RWPE2 (cell line): ENCODE measurements at regions not wholly inside any gene's neighbourhood (a gene's known extent, or its start where the extent isn't known, plus 50 kb on each side); places are given as distances from the start of the nearest gene placed in this dataset.

Experiments used
- ATAC-seq: fragments of 200-7000 bp; cut with Tn5 transposase; 3 replicates; pipeline ENCODE4 v1.9.1; 2021; ENCODE audit warnings: low read depth
- DNase-seq: peaks from one replicate; pipeline ENCODE4 v3.0.0-alpha.2; 2020; ENCODE audit warnings: low spot score
- H3K27ac ChIP-seq: fragments of 450-650 bp; 2 replicates; pipeline ENCODE4 v1.5.1; 2017; ENCODE audit warnings: mild to moderate bottlenecking; ENCODE audit not compliant: poor library complexity, severe bottlenecking
- H3K27me3 ChIP-seq: fragments of 250-450 bp; sonication (Bioruptor Pico); 2 replicates; pipeline ENCODE4 v1.5.1; 2021; ENCODE audit warnings: mild to moderate bottlenecking, moderate library complexity; ENCODE audit not compliant: insufficient read depth, poor library complexity, severe bottlenecking
- H3K36me3 ChIP-seq: fragments of 250-450 bp; sonication (Bioruptor Pico); 2 replicates; pipeline ENCODE4 v1.5.1; 2020; ENCODE audit warnings: low read depth, mild to moderate bottlenecking, moderate library complexity
- H3K4me1 ChIP-seq: fragments of 250-450 bp; sonication (Bioruptor Pico); 2 replicates; pipeline ENCODE4 v1.5.1; 2021; ENCODE audit warnings: mild to moderate bottlenecking, moderate library complexity; ENCODE audit not compliant: insufficient read depth, poor library complexity, severe bottlenecking
- H3K4me3 ChIP-seq: fragments of 250-450 bp; sonication (Bioruptor Pico); 2 replicates; pipeline ENCODE4 v1.5.1; 2021; ENCODE audit warnings: mild to moderate bottlenecking, moderate library complexity; ENCODE audit not compliant: severe bottlenecking
- H3K9me3 ChIP-seq: fragments of 250-450 bp; sonication (Bioruptor Pico); 2 replicates; pipeline ENCODE4 v1.5.1; 2021; ENCODE audit warnings: mild to moderate bottlenecking, moderate library complexity; ENCODE audit not compliant: severe bottlenecking
- TF ChIP-seq, protein P1 (sequence below): fragments of 450-650 bp; IDR thresholded peaks from one replicate; pipeline ENCODE4 v1.5.1; 2017; ENCODE audit warnings: mild to moderate bottlenecking, moderate library complexity; ENCODE audit not compliant: poor library complexity, severe bottlenecking

DNA sequence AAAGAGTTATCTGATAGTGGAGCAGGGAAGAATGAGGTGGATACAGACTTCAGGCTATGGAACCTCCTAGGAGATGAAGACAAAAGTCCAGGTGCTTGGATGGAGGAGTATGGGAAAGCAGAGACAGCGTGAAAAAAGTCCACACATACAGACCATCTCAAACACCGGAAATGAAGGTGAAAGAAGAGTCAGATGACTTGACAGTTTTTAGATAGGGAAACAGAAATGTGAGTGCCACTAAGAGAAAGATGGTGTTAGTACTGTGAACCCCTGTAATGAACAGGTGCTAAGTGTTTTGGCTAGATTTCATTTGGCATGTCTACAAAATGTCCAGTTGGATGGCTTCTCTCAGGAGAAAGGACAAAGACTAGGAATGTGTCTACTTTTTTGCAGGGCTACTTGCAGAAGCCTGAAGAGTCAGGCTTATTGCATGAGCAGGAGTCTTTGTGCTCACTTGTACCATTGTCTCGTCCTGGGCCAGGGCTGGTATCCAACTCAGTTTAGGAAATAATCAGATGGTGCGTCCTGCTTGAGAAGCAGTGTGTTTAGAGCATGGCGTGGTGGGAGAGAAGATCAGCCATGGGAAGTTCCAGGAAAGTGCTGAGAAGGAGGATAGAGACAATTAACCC lies 90.6 kb upstream of the STARD4 start:
- no peak overlapping the region for H3K27ac ChIP-seq

DNA sequence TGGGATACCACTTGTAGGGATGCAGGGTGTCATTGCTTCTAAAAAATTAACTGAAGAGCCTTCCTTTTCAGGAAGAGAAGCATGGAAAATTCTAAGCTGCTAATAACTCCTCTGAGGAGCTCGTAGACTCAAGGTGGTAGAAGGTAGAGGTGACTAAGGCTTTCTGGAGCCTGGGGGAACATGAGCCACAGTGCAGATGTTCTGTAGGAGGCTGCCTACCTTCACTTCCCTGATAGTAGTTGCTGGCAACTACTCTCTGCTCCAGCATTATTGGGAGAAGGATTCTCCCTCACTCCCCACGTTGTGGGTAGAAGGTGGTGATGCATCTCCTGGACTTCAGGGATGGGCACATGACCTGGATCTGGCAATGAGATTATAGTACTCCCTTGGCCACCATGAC lies 86.7 kb upstream of the STARD4 start:
- no peaks in the 10 kb centered on the region for H3K27me3 ChIP-seq
- no peak overlapping the region for H3K27ac ChIP-seq
- no peaks in the 10 kb centered on the region for H3K36me3 ChIP-seq
- DNase-seq, result no peak
- no peak overlapping the region for H3K4me3 ChIP-seq
- no peaks in the 10 kb centered on the region for H3K9me3 ChIP-seq
- no peaks in the 10 kb centered on the region for H3K4me1 ChIP-seq
- no peak for ATAC-seq
- TF ChIP-seq, protein P1, sequence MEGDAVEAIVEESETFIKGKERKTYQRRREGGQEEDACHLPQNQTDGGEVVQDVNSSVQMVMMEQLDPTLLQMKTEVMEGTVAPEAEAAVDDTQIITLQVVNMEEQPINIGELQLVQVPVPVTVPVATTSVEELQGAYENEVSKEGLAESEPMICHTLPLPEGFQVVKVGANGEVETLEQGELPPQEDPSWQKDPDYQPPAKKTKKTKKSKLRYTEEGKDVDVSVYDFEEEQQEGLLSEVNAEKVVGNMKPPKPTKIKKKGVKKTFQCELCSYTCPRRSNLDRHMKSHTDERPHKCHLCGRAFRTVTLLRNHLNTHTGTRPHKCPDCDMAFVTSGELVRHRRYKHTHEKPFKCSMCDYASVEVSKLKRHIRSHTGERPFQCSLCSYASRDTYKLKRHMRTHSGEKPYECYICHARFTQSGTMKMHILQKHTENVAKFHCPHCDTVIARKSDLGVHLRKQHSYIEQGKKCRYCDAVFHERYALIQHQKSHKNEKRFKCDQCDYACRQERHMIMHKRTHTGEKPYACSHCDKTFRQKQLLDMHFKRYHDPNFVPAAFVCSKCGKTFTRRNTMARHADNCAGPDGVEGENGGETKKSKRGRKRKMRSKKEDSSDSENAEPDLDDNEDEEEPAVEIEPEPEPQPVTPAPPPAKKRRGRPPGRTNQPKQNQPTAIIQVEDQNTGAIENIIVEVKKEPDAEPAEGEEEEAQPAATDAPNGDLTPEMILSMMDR, result no peak

More for the DNA sequence above, 90.6 kb upstream of the STARD4 start:
- no peaks in the 10 kb centered on the region for H3K36me3 ChIP-seq
- ATAC-seq (no peak), DNase-seq (no peak)
- H3K27me3 ChIP-seq, result no peaks in the 10 kb centered on the region
- TF ChIP-seq, protein P1, result no peak
- no peaks in the 10 kb centered on the region for H3K4me1 ChIP-seq
- no peak overlapping the region for H3K4me3 ChIP-seq
- H3K9me3 ChIP-seq, result no peaks in the 10 kb centered on the region

DNA sequence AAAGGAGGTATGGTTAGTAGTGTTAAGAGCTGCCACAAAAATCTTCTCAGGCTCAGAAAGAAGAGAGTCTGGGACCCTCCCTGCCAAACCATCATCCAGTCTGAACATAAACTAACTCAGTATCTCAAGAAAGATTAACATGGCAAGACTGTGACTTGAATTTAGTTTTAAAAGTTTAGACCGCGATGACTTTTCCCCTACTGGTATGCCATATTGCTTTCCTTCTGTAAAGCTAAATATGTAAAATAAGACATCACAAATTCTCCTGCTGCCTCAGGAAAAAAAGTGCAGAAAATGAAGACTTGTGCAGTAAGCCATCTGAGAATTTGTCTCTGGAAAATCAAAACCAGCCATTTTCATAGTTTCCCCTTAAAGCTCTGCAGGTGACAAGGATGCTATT lies 85.2 kb upstream of the STARD4 start:
- Histone ChIP-seq H3K27ac (no peak overlapping the region), H3K36me3 (no peaks in the 10 kb centered on the region), H3K9me3 (no peaks in the 10 kb centered on the region), H3K4me1 (no peaks in the 10 kb centered on the region), H3K4me3 (no peak overlapping the region), H3K27me3 (no peaks in the 10 kb centered on the region)
- DNase-seq (no peak), ATAC-seq (no peak)
- TF ChIP-seq, protein P1, result no peak

DNA sequence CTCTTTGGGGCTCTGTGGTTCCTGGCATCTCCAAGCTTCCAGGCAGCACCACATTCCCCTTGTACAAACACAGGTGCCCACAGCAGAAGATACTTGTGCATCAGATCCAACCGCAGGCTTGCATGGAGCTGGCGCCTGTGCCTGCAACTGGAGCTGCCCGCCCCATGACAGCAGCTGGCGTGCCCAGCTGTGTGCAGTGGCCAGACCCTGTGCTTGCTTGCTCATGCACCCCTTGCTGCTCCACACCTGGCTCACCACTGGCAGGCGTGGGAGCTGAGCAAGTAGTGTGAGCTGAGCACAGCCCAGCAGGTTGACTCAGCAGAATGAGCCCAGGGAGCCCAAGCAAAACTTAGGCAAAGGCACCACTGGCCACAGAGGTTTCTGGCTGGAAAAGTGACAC lies 84.4 kb upstream of the STARD4 start:
- ATAC-seq, result peak; percentile 36; the same call in 2 of the 3 replicates
- H3K27me3 ChIP-seq, result no peaks in the 10 kb centered on the region
- H3K4me1 ChIP-seq, result no peaks in the 10 kb centered on the region
- no peak overlapping the region for H3K4me3 ChIP-seq
- peak; percentile 51 for DNase-seq
- no peaks in the 10 kb centered on the region for H3K9me3 ChIP-seq
- TF ChIP-seq, protein P1, result no peak
- H3K36me3 ChIP-seq, result no peaks in the 10 kb centered on the region
- no peak overlapping the region for H3K27ac ChIP-seq

DNA sequence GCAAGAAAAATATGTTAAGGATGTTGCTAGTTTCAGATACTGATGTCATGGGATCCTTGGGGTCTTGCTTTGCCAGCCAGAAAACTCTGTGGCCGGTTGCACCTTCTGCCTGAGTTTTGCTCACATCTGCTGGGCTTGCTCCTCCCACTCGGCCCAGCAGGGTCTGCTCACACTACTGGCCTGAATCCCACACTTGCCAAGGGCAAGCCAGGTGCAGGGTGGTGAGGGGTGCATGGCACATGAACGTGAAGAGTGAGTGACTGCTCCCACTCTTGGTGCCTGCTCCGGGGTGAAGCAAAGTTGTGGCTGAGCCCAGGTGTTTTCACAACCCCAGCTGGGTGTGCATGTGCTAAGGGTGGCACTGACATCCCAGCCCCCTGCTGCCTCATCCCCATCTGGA lies 83.1 kb upstream of the STARD4 start:
- TF ChIP-seq, protein P1, result no peak
- H3K4me3 ChIP-seq, result no peak overlapping the region
- no peaks in the 10 kb centered on the region for H3K4me1 ChIP-seq
- H3K27me3 ChIP-seq, result no peaks in the 10 kb centered on the region
- DNase-seq (peak; percentile 49), ATAC-seq (no peak)
- H3K36me3 ChIP-seq, result no peaks in the 10 kb centered on the region
- no peak overlapping the region for H3K27ac ChIP-seq
- H3K9me3 ChIP-seq, result no peaks in the 10 kb centered on the region
